DND-41 (cell line): ENCODE measurements at regions not wholly inside any gene's neighbourhood (a gene's known extent, or its start where the extent isn't known, plus 50 kb on each side); places are given as distances from the start of the nearest gene placed in this dataset.

Experiments used
- ATAC-seq: fragments of 200-7000 bp; cut with Tn5 transposase; 3 replicates; pipeline ENCODE4 v1.9.1; 2021; ENCODE audit warnings: low read depth; ENCODE audit not compliant: insufficient read depth
- DNase-seq: peaks from one replicate; pipeline ENCODE4 v3.0.0-alpha.2; 2020
- H2AFZ ChIP-seq: 2 replicates; pipeline ENCODE4 v1.6.0; 2012; ENCODE audit warnings: low read depth, low read length
- H3K27ac ChIP-seq: 2 replicates; pipeline ENCODE4 v1.5.1; 2012; ENCODE audit warnings: low read length, inconsistent platforms
- H3K27me3 ChIP-seq: fragments of 200-600 bp; sonication (generic); 2 replicates; pipeline ENCODE4 v1.6.0; 2012; ENCODE audit warnings: low read length, mild to moderate bottlenecking, inconsistent platforms; ENCODE audit not compliant: insufficient read depth, poor library complexity
- H3K36me3 ChIP-seq: 2 replicates; pipeline ENCODE4 v1.5.1; 2012; ENCODE audit warnings: low read length, inconsistent platforms; ENCODE audit not compliant: insufficient read depth
- H3K4me1 ChIP-seq: 2 replicates; pipeline ENCODE4 v1.5.1; 2012; ENCODE audit warnings: mild to moderate bottlenecking, low read length; ENCODE audit not compliant: insufficient read depth
- H3K4me2 ChIP-seq: 2 replicates; pipeline ENCODE4 v1.6.0; 2012; ENCODE audit warnings: mild to moderate bottlenecking, moderate library complexity, low read length, inconsistent platforms; ENCODE audit not compliant: insufficient read depth
- H3K4me3 ChIP-seq, 2 experiments: fragments of 200-600 bp in 1 of 2; shearing (Covaris generic) in 1 of 2; 2 replicates each; pipeline ENCODE4 v1.5.1; 2012 to 2016; ENCODE audit warnings: inconsistent platforms in 2 of 2, low read length in 2 of 2, mild to moderate bottlenecking in 2 of 2, low read depth in 1 of 2, moderate library complexity in 1 of 2
- H3K79me2 ChIP-seq: 2 replicates; pipeline ENCODE4 v1.6.0; 2012; ENCODE audit warnings: low read length, inconsistent platforms; ENCODE audit not compliant: insufficient read depth
- H3K9ac ChIP-seq: 2 replicates; pipeline ENCODE4 v1.6.0; 2012; ENCODE audit warnings: low read depth, mild to moderate bottlenecking, inconsistent platforms, low read length, moderate library complexity
- H3K9me3 ChIP-seq: 2 replicates; pipeline ENCODE4 v1.5.1; 2012; ENCODE audit warnings: low read length, moderate library complexity, mild to moderate bottlenecking, inconsistent platforms; ENCODE audit not compliant: insufficient read depth, severe bottlenecking
- H4K20me1 ChIP-seq: 2 replicates; pipeline ENCODE4 v1.6.0; 2012; ENCODE audit warnings: low read length; ENCODE audit not compliant: insufficient read depth
- EZH2 ChIP-seq: IDR thresholded peaks from 3 replicates; pipeline ENCODE4 v1.6.1; 2012; ENCODE audit warnings: borderline replicate concordance, low read depth, mild to moderate bottlenecking, moderate library complexity, low read length, inconsistent platforms; ENCODE audit not compliant: severe bottlenecking
- TF ChIP-seq, protein P1 (sequence below): IDR thresholded peaks from 2 replicates; pipeline ENCODE4 v1.5.1; 2012; ENCODE audit warnings: borderline replicate concordance, low read length, moderate library complexity, mild to moderate bottlenecking; ENCODE audit not compliant: poor library complexity, severe bottlenecking; ENCODE audit errors: extremely low read depth

DNA sequence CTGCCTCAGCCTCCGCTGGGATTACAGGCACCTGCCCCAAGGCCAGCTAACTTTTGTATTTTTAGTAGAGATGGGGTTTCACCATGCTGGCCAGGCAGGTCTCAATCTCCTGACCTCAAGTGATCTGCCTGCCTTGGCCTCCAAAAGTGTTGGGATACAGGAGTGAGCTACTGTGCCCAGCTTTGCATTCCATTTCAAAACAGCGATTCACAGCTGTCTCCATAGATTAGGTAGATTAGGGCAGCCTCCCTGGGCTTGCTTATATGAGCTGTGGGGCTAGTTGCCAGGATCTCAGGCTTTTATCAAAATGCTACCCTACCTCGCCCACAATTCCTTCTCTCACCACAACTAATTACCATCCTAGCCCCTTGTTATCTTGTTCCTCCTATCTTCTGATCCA lies 176.4 kb upstream of the ZKSCAN2 start:
- Histone ChIP-seq H3K79me2 (no peaks in the 10 kb centered on the region), H3K9me3 (no peaks in the 10 kb centered on the region), H3K4me2 (no peak overlapping the region), H3K27ac (no peak overlapping the region), H2AFZ (no peak overlapping the region), H3K36me3 (no peaks in the 10 kb centered on the region), H3K27me3 (no peaks in the 10 kb centered on the region), H3K4me3 (no peak overlapping the region), H3K9ac (no peak overlapping the region), H4K20me1 (no peaks in the 10 kb centered on the region), H3K4me1 (no peaks in the 10 kb centered on the region)
- no peak for DNase-seq
- no peak for TF ChIP-seq EZH2
- TF ChIP-seq, protein P1, sequence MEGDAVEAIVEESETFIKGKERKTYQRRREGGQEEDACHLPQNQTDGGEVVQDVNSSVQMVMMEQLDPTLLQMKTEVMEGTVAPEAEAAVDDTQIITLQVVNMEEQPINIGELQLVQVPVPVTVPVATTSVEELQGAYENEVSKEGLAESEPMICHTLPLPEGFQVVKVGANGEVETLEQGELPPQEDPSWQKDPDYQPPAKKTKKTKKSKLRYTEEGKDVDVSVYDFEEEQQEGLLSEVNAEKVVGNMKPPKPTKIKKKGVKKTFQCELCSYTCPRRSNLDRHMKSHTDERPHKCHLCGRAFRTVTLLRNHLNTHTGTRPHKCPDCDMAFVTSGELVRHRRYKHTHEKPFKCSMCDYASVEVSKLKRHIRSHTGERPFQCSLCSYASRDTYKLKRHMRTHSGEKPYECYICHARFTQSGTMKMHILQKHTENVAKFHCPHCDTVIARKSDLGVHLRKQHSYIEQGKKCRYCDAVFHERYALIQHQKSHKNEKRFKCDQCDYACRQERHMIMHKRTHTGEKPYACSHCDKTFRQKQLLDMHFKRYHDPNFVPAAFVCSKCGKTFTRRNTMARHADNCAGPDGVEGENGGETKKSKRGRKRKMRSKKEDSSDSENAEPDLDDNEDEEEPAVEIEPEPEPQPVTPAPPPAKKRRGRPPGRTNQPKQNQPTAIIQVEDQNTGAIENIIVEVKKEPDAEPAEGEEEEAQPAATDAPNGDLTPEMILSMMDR, result no peak
- no peak for ATAC-seq

DNA sequence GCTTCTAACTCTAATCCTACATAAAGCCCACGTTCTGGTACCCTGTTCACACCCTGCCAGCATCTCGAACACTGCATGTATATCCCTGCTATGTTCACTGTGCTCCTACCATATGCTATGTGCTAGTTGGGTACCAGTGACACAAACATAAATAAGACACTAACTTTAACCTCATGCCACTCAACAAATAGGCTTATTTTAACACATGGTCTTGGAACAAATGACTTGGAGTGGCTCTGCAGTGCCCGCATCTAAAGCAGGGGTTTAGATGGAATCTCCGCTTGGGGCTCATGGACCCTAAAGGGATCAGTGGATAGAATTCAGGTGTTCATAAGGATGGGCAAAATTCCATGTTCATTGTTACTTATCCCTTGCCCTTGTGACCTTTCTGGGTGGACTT lies 175.7 kb upstream of the ZKSCAN2 start:
- Histone ChIP-seq H3K4me2 (no peak overlapping the region), H3K9ac (no peak overlapping the region), H3K79me2 (no peaks in the 10 kb centered on the region), H3K36me3 (no peaks in the 10 kb centered on the region), H4K20me1 (no peaks in the 10 kb centered on the region), H3K27ac (no peak overlapping the region), H3K4me3 (no peak overlapping the region), H3K4me1 (no peaks in the 10 kb centered on the region), H3K9me3 (no peaks in the 10 kb centered on the region), H2AFZ (no peak overlapping the region), H3K27me3 (no peaks in the 10 kb centered on the region)
- no peak for DNase-seq
- TF ChIP-seq EZH2, result no peak
- TF ChIP-seq, protein P1, result no peak
- no peak for ATAC-seq

DNA sequence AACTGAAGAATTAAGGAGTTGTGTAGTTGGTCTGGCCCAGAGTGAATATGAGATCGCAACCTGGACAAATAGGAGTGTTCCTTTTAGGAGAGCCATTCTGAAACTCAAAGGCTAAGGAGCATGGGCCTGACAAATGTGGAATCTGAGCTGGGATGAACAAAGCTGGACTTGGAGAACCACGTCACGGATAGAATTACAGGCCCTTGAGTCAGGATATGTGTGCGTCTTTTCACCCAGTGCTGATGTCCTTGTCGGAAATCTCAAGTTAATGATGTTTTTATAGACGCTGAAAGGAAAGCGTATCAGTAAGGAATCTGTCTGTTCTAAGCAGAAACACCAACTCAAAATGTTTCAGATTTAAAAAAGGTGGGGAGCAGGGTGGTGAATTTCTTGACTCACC lies 173.8 kb upstream of the ZKSCAN2 start:
- TF ChIP-seq, protein P1, result no peak
- no peak for TF ChIP-seq EZH2
- Histone ChIP-seq H3K27ac (no peak overlapping the region), H3K9ac (no peak overlapping the region), H3K4me2 (no peak overlapping the region), H3K9me3 (no peaks in the 10 kb centered on the region), H2AFZ (no peak overlapping the region), H3K4me1 (no peaks in the 10 kb centered on the region), H4K20me1 (no peaks in the 10 kb centered on the region), H3K27me3 (no peaks in the 10 kb centered on the region), H3K36me3 (no peaks in the 10 kb centered on the region), H3K4me3 (no peak overlapping the region), H3K79me2 (no peaks in the 10 kb centered on the region)
- DNase-seq (no peak), ATAC-seq (no peak)

DNA sequence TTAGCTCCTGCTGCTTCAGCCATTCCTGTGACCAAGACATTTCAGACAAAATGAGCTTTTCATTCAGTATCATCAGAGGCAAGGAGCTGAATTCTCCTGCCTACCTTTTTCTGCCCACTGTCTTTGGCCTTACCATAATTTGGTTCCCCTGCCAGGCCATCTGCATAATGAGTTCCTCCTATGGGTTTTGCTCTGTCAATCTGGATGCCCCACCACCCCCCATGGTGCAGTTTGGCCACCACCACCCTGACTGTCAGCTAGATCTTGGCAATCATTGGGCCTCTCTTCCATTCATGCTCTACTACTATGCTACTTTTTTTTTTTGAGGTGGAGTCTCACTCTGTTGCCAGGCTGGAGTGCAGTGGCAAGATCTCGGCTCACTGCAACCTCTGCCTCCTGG lies 169.2 kb upstream of the ZKSCAN2 start:
- H3K79me2 ChIP-seq, result no peaks in the 10 kb centered on the region
- no peak overlapping the region for H3K9ac ChIP-seq

More for the DNA sequence above, 169.2 kb upstream of the ZKSCAN2 start:
- Histone ChIP-seq H4K20me1 (no peaks in the 10 kb centered on the region), H3K27ac (no peak overlapping the region), H3K4me1 (no peaks in the 10 kb centered on the region), H3K4me2 (no peak overlapping the region), H2AFZ (no peak overlapping the region), H3K36me3 (no peaks in the 10 kb centered on the region), H3K27me3 (no peaks in the 10 kb centered on the region), H3K4me3 (no peak overlapping the region), H3K9me3 (no peaks in the 10 kb centered on the region)
- DNase-seq (no peak), ATAC-seq (no peak)
- TF ChIP-seq, protein P1, result no peak
